ENCODE measurements at regions not wholly inside any gene's neighbourhood (a gene's known extent, or its start where the extent isn't known, plus 50 kb on each side); places are given as distances from the start of the nearest gene placed in this dataset.

- POLR2A ChIA-PET, result no interaction called here
- no TSS peak for BruUV-seq (replicated peaks)
- SMC1A ChIA-PET (ENCODE audit: uncharacterized antibody, unreplicated experiment), result no interaction called here
- no peaks in the 10 kb centered on the region for H3K79me2 ChIP-seq (ENCODE audit: control insufficient read depth, insufficient read depth, low read length)
- H3K9me3 ChIP-seq (replicated peaks; ENCODE audit: control insufficient read depth, insufficient read depth, low read length), result no peaks in the 10 kb centered on the region
- DNase-seq (ENCODE audit: low read depth, low spot score), result no peak
- WGBS (ENCODE audit: insufficient coverage, insufficient replicate concordance, low lambda C conversion rate, missing lambda C conversion rate), result 0% methylated on average over 3 of the region's 3 CpGs
- H3K27me3 ChIP-seq (replicated peaks in 1 of 2; ENCODE audit: control insufficient read depth in 2 of 2, insufficient read depth in 2 of 2, low read length in 1 of 2), result no peaks in the 10 kb centered on the region
- CTCF ChIA-PET, result no interaction called here
- no peak overlapping the region for H2AFZ ChIP-seq (ENCODE audit: control insufficient read depth, low read depth, low read length)
- H4K20me1 ChIP-seq (ENCODE audit: control insufficient read depth, insufficient read depth), result no peaks in the 10 kb centered on the region
- H3K4me2 ChIP-seq (ENCODE audit: control insufficient read depth, insufficient read depth), result no peak overlapping the region
- H3K4me3 ChIP-seq, result no peak overlapping the region
- no peak overlapping the region for H3K9ac ChIP-seq (ENCODE audit: control insufficient read depth, insufficient read depth, low read length)
- H3K27ac ChIP-seq (ENCODE audit: control insufficient read depth, insufficient read depth), result no peak overlapping the region
- intact Hi-C loops (cut with micrococcal nuclease; ENCODE audit: unreplicated experiment), result no loop called here
- ATAC-seq, result no peak
- RAD21 ChIA-PET (ENCODE audit: unreplicated experiment), result no interaction called here
- in situ Hi-C loops (cut with MboI), result no loop called here
- FAIRE-seq, result no peak
- H3K4me1 ChIP-seq (ENCODE audit: control insufficient read depth, insufficient read depth, low read length), result no peaks in the 10 kb centered on the region
- no peaks in the 10 kb centered on the region for H3K36me3 ChIP-seq (ENCODE audit: control insufficient read depth in 2 of 2, insufficient read depth in 2 of 2, low read length in 1 of 2)
- no peak for TF ChIP-seq SMAD1 (IDR thresholded peaks at IDR 0.05; ENCODE audit: low read depth, partially characterized antibody)
- TF ChIP-seq RAD21 (IDR thresholded peaks at IDR 0.05; ENCODE audit: insufficient read depth, low read depth, low read length), result no peak
- TF ChIP-seq, protein P1, sequence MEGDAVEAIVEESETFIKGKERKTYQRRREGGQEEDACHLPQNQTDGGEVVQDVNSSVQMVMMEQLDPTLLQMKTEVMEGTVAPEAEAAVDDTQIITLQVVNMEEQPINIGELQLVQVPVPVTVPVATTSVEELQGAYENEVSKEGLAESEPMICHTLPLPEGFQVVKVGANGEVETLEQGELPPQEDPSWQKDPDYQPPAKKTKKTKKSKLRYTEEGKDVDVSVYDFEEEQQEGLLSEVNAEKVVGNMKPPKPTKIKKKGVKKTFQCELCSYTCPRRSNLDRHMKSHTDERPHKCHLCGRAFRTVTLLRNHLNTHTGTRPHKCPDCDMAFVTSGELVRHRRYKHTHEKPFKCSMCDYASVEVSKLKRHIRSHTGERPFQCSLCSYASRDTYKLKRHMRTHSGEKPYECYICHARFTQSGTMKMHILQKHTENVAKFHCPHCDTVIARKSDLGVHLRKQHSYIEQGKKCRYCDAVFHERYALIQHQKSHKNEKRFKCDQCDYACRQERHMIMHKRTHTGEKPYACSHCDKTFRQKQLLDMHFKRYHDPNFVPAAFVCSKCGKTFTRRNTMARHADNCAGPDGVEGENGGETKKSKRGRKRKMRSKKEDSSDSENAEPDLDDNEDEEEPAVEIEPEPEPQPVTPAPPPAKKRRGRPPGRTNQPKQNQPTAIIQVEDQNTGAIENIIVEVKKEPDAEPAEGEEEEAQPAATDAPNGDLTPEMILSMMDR (IDR thresholded peaks at IDR 0.05 in 2 of 3, conservative IDR thresholded peaks at IDR 0.05 in 1 of 3; ENCODE audit: control insufficient read depth in 2 of 3, extremely low read depth in 1 of 3, insufficient read depth in 1 of 3, low read depth in 3 of 3, low read length in 3 of 3), result no peak
- no peak for TF ChIP-seq JUND (IDR thresholded peaks at IDR 0.05; ENCODE audit: low read depth, low read length)
- TF ChIP-seq RAD51 (IDR thresholded peaks at IDR 0.05), result no peak
- no peak for TF ChIP-seq NFIC (IDR thresholded peaks at IDR 0.05; ENCODE audit: low read depth, low read length)
Measured at GRCh38 chr16:59319871-59320270, 585.8 kb upstream of the GOT2 start.

DNA sequence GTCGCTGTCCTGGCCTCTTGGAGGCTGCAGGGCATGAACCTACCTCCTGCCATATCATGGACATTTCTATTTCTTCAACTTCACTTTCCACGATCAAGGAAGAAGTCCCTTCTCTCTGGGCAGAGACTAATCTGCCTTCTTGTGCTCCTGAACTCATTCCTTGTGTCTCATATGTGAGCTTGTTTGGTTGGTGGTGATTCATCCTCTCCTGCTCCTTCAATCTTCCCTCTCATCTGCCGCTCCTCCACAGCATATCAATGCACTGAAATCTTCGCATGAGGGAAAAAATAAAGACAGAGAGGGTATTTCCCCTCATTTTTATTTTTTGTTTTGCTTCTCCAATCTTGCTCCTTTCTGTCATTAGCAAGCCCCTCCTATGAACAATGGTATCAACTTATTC, 571.7 kb upstream of the GOT2 start:
- intact Hi-C loops (cut with micrococcal nuclease; ENCODE audit: unreplicated experiment), result no loop called here
- 29% methylated on average over 4 of the region's 4 CpGs for WGBS (ENCODE audit: insufficient coverage, insufficient replicate concordance, low lambda C conversion rate, missing lambda C conversion rate)
- FAIRE-seq (no peak), ATAC-seq (no peak), DNase-seq (ENCODE audit: low read depth, low spot score) (no peak)
- ChIA-PET SMC1A (ENCODE audit: uncharacterized antibody, unreplicated experiment) (interaction anchor here (0.6 kb wide), 1 partner anchor 329 kb away, joined by 3 read pairs; no protein-coding TSS in a partner anchor), CTCF (no interaction called here), RAD21 (ENCODE audit: unreplicated experiment) (no interaction called here), POLR2A (no interaction called here)
- Histone ChIP-seq H2AFZ (ENCODE audit: control insufficient read depth, low read depth, low read length) (no peak overlapping the region), H3K79me2 (ENCODE audit: control insufficient read depth, insufficient read depth, low read length) (no peaks in the 10 kb centered on the region), H3K27me3 (replicated peaks in 1 of 2; ENCODE audit: control insufficient read depth in 2 of 2, insufficient read depth in 2 of 2, low read length in 1 of 2) (no peaks in the 10 kb centered on the region), H3K27ac (ENCODE audit: control insufficient read depth, insufficient read depth) (no peak overlapping the region), H3K4me2 (ENCODE audit: control insufficient read depth, insufficient read depth) (no peak overlapping the region), H3K36me3 (ENCODE audit: control insufficient read depth in 2 of 2, insufficient read depth in 2 of 2, low read length in 1 of 2) (no peaks in the 10 kb centered on the region), H3K4me1 (ENCODE audit: control insufficient read depth, insufficient read depth, low read length) (no peaks in the 10 kb centered on the region), H4K20me1 (ENCODE audit: control insufficient read depth, insufficient read depth) (no peaks in the 10 kb centered on the region), H3K4me3 (no peak overlapping the region), H3K9ac (ENCODE audit: control insufficient read depth, insufficient read depth, low read length) (no peak overlapping the region), H3K9me3 (replicated peaks; ENCODE audit: control insufficient read depth, insufficient read depth, low read length) (no peaks in the 10 kb centered on the region)
- in situ Hi-C loops (cut with MboI), result no loop called here
- BruUV-seq (replicated peaks), result no TSS peak
- no peak for TF ChIP-seq FOXK2 (IDR thresholded peaks at IDR 0.05)
- no peak for TF ChIP-seq TBL1XR1 (IDR thresholded peaks at IDR 0.05; ENCODE audit: low read depth, low read length)
- no peak for TF ChIP-seq SMAD5 (IDR thresholded peaks at IDR 0.05; ENCODE audit: low read depth)
- no peak for TF ChIP-seq SREBF2 (IDR thresholded peaks at IDR 0.05; ENCODE audit: low read length)
- no peak for TF ChIP-seq RFX5 (IDR thresholded peaks at IDR 0.05; ENCODE audit: low read depth, low read length)
- no peak for TF ChIP-seq RELB (IDR thresholded peaks at IDR 0.05; ENCODE audit: low read depth)
- TF ChIP-seq HDAC2 (IDR thresholded peaks at IDR 0.05), result no peak
- TF ChIP-seq, protein P2, sequence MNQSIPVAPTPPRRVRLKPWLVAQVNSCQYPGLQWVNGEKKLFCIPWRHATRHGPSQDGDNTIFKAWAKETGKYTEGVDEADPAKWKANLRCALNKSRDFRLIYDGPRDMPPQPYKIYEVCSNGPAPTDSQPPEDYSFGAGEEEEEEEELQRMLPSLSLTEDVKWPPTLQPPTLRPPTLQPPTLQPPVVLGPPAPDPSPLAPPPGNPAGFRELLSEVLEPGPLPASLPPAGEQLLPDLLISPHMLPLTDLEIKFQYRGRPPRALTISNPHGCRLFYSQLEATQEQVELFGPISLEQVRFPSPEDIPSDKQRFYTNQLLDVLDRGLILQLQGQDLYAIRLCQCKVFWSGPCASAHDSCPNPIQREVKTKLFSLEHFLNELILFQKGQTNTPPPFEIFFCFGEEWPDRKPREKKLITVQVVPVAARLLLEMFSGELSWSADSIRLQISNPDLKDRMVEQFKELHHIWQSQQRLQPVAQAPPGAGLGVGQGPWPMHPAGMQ (IDR thresholded peaks at IDR 0.05; ENCODE audit: borderline replicate concordance), result no peak
